GM19240 (cell line): ENCODE measurements at regions not wholly inside any gene's neighbourhood (a gene's known extent, or its start where the extent isn't known, plus 50 kb on each side); places are given as distances from the start of the nearest gene placed in this dataset.

Experiments
- DNase-seq: peaks from one replicate; pipeline ENCODE4 v3.0.0; 2011; ENCODE audit warnings: low spot score; ENCODE audit not compliant: insufficient read length

- no peak for DNase-seq
Measured at GRCh38 chr1:199776768-199777497, 250.6 kb upstream of the NR5A2 start.

- DNase-seq, result no peak
Measured at GRCh38 chr1:199778324-199778955, 249.1 kb upstream of the NR5A2 start.

DNA sequence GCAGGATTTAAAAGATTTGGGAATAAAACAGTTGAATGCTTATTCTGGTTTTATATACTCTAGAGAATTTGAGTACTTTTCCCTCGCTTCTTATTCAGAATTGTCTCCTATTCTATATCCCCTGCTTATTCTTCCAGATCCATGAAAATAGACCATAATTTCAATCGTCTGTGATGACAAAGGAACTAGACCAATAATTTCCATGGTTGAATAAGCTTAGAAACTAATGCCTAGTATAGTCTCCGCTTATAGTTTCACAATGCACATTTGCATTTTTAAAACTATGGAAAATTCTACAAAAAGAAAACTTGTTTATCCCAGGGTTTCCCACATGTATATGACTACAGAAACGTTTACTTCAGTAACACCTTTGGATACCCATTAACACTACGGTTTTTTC is 247.4 kb upstream of the NR5A2 start:
- no peak for DNase-seq

DNA sequence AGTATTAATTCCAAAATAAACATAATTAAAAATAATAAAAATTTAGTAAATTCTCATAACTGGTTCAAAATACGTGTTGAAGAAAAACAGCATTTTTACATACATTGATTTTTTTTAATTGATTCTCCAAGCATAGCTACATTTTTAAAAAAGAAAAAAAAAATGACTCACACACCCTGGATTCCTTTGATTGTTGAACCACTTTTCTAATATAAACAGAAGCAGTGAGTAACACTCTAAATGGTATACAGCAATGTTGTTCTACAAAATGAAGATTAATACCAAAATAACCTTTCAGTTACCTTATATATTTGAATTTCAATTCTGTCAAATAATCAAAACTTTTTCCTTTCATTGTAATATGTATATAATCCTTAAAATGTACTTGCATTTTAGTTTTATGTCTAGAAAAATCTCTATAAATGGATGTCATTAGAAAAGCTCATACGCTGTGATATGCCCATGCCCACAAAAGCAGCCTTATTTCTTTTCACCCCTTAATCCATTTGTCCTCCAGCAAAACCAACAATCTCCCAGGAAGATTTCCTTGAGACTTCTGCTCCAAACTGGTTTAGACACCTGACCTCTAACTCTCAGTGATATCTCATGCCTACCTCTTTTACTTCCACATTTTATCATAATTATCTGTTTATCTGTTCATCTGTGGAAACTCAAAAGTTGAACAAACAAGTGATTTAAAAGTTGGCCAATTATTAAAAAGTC is 246.4 kb upstream of the NR5A2 start:
- DNase-seq, result no peak

GRCh38 chr1:199784138-199784895 is 243.2 kb upstream of the NR5A2 start:
- DNase-seq, result no peak

DNA sequence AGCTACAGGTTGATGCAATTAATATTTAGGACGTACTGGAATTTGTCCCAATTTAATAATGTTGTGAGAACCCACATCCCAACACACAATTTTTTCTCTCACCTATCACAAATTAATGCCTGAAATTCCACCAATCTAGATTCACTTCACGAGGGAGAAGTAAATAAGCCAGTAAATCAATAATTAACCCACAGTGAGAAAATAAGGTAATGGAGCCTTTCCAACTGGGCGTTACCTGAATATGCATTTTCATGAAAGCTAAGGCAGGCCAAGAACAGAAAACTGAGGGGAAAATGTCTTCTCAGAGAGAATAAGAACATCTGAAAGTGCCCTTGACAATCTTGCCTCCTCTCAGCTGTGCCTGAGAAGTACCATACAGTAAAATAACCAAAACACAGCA is 240.8 kb upstream of the NR5A2 start:
- no peak for DNase-seq

DNA sequence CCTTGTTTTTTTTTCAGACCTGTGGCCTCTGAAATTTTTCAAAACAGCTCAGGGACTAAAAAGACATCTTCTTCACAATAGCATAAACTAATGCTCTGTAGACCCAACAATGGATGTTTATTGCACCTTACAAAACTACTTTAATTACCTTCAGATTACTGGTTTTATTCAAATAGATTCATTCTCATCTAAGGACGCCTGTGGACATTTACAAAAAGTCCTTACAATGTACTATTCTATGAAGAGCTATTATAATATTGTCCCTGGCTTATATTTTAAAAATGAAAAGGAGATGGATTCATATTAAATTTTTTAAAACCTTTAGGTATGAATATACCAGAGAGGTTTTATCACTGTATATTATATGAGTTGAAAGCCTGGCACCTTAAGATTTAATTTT is 238.4 kb upstream of the NR5A2 start:
- no peak for DNase-seq

DNA sequence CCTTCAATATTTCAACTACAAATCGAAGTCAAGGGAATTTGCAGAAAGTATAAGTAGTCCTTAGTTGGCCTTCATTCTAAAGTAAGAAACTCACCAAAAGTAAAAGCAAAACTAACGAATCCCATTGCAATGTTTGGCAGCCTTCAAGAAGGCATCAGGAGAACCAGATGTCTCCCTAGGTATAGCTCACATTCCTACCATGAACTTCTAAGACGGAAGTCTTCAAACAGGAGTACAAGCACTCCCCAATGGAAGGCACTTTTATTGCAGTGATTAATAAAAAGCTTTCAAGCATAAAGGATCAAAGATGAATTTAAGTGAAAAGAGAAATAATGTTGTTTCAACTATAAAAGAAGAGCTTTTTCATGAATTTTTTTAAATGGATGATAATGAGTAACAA is 236.0 kb upstream of the NR5A2 start:
- no peak for DNase-seq

DNA sequence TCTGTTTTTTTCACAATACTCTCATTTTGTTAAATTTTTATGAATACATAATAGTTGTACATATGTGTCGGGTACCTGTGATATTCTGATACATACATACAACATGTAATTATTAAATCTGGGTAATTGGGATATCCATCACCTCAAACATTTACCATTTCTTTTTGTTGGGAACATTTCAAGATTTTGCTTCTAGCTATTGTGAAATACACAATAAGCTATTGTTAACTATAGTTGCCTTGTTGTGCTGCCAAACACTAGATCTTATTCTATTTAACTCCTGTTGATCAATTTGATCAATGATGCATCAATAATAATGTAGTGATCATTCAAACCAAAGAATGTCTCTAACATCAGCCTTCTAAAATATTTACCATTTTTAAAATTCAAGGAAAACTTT is 234.6 kb upstream of the NR5A2 start:
- DNase-seq, result no peak

GRCh38 chr1:199794105-199794863 is 233.2 kb upstream of the NR5A2 start:
- no peak for DNase-seq

- DNase-seq, result no peak
Measured at GRCh38 chr1:199799116-199799515, 228.4 kb upstream of the NR5A2 start.

GRCh38 chr1:199804526-199804925 is 223.0 kb upstream of the NR5A2 start:
- no peak for DNase-seq

GRCh38 chr1:199808110-199808870 is 219.2 kb upstream of the NR5A2 start:
- no peak for DNase-seq

- DNase-seq, result no peak
Measured at GRCh38 chr1:199809311-199809710, 218.2 kb upstream of the NR5A2 start.

DNA sequence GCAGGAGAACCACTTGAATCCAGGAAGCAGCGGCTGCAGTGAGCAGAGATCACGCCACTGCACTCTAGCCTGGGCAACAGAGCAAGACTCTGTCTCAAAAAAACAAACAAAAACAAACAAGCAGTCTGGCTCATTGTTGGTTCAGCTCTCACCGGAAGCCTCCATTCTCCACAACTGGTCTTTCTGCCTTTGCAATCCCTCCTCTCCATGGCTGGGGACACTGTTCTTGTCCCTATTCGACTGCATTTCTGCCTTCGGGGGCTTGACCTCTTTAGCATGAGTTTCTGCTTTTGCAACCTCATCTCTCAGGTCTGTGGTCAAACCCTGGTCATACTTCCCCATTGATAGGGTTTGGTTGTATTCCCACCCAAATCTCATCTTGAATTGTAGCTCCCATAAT is 216.3 kb upstream of the NR5A2 start:
- DNase-seq, result no peak

DNA sequence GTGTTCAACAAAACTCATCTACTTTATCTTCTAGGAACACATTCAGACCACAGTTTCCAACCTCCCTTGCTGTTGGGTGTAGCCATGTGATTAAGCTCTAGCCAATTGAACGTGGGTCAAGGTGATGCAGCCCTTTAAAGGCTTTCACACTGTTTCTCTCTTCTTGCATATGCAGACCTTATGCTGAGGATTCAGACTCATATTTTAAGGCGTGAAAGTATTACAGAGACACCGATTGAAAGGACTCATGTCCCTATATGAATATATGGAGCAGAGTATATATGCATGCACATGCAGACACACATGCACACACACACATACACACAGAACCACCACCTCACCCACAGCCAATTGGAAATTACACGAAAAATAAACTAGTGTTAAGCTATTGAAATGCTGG is 214.3 kb upstream of the NR5A2 start:
- DNase-seq, result no peak

GRCh38 chr1:199815947-199816346 is 211.6 kb upstream of the NR5A2 start:
- no peak for DNase-seq

- no peak for DNase-seq
Measured at GRCh38 chr1:199817266-199817665, 210.2 kb upstream of the NR5A2 start.

- no peak for DNase-seq
Measured at GRCh38 chr1:199821029-199821779, 206.3 kb upstream of the NR5A2 start.

GRCh38 chr1:199832451-199832850 is 195.1 kb upstream of the NR5A2 start:
- DNase-seq, result no peak
